Muscle of back (tissue), 3 donors: ENCODE measurements at regions not wholly inside any gene's neighbourhood (a gene's known extent, or its start where the extent isn't known, plus 50 kb on each side); places are given as distances from the start of the nearest gene placed in this dataset.
A peak's percentile ranks its signal among the peaks of the same experiment; 100 is the strongest.

Experiments
- DNase-seq, 3 donors: peaks; one replicate each; pipeline versions ENCODE4 v3.0.0 to v3.0.0-alpha.2; 2013

DNA sequence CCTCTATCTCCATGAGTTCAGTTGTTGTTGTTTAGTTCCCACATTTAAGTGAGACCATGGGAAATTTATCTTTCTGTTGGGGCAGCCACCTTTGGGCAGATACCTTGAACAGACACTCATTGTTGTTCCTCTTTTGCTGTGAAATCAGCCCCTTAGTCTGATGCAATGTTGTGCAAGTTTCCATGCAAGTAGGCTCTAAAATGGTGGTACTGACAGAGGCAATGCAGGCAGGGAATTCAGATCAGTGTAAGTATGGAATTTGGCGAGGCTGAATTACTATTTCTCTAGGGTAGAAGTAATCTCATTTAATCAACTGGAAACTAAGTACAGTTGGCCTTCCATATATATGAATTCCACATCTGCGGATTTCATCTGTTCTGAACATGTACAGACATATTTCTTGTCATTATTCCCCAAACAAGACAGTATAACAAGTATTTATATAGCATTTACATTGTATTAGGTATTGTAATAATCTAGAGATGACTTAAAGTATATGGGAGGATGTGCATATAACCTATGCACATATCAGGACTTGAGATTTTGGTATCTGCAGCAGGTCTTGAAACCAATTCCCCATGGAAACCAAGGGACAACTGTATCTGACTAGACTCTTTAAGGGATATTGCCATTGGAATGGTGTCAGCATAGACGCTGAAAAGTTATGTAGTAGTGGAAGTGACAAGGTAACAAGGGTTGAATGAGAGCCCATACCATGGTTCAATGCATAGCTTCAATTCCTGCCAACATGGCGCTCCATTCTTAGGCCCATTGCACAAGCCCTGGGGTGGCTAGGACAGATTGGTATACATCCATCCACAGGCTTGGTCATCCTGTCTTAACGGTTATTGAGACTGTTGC is 281.5 kb upstream of the HTR2A start:
- peak in 1 of 3 donors; percentile 25 for DNase-seq

DNA sequence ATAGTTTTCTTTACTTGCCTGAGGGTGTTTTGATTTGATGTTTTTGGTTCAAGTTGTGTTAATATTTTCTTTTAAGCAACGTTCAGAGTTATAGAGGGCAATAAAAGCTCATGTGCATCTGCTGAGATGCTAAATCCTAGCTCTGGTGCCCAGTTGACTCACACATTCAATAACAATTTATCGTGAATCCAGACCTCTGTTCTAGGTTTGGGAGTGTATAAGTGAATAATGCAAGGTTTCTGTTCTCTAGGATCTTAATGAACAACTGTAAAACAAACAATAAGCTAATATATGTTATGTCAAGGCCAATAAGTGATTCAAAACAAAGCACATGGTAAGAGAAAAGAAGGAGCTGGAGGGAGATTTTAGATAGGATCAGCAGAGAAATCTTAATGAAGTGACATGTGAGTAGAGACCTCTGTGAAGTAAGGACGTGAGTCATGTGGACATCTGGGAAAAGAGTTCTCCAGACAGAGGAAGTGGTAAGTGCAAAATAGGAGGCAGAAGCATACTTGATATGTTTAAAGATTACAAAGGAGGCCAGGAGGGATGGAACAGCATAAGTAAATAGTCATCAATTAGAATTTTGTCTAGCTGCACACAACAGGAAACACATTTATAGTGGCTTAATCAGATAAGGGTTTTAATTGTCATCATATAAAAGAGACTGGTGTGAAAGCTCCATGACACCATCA is 278.5 kb upstream of the HTR2A start:
- DNase-seq: peak in 1 of 3 donors; percentile 74

DNA sequence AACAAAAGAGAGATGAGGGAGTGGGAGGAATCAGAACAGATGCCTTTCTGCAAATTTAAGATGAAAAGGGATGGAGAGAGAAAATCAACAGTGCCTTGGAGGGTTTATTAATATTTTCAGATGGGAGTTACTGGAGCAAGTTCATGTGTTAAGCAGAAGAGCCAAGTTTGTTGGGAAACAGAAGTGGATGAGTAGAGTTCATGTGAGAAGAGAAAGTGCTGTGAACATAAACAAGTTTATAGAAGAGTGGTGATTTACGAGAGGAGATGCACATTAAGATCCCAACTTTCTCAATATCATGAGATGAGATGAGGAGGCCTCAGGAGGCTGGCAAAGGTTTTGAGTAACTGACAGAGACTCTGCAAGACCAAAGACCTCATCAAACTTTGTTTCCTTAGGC is 274.1 kb upstream of the HTR2A start:
- DNase-seq: peak in 1 of 3 donors; percentile 67

GRCh38 chr13:47168618-47169017 is 271.8 kb upstream of the HTR2A start:
- no peak for DNase-seq

DNA sequence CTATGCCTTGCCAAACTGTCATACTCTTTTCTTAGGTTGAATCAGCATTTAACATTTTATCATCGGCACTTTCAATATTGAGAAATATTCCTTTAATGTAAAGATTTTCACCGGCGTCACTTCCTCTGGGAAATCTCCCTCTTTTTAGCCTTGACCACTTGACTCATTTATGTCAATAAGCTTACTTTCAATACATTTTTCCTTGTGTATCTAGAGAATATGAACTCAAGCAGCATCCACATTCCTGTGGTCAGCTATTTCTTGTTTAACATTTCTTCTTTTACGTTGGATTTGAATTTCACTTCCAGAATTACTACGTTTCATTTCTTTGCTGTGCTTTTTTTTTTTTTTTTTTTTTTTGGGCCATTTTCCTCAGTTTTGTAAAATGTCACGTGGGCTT is 271.2 kb upstream of the HTR2A start:
- peak in 1 of 3 donors; percentile 59 for DNase-seq

GRCh38 chr13:47166336-47166735 is 269.5 kb upstream of the HTR2A start:
- DNase-seq: no peak

GRCh38 chr13:47159853-47160550 is 263.1 kb upstream of the HTR2A start:
- no peak for DNase-seq

- no peak for DNase-seq
Measured at GRCh38 chr13:47158593-47158992, 261.7 kb upstream of the HTR2A start.

GRCh38 chr13:47148543-47148942 is 251.7 kb upstream of the HTR2A start:
- no peak for DNase-seq

- DNase-seq: no peak
Measured at GRCh38 chr13:47147812-47148119, 250.9 kb upstream of the HTR2A start.

GRCh38 chr13:47146991-47147811 is 250.3 kb upstream of the HTR2A start:
- no peak for DNase-seq

DNA sequence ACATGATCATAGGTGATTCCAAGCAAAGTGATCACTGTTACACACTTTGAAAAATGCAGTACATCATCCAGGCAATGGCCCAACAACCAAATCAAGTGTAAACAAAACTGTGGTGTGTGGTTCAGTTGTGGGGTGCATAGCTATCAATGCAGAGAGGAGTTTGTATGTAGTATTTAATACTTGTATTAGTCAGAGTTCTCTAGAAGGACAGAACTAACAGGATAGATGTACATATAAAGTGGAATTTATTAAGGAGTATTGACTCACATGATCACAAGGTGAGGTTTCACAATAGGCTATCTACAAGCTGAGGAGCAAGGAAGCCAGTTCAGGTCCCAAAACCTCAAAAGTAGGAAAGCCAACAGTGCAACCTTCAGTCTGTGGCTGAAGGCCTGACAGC is 249.3 kb upstream of the HTR2A start:
- DNase-seq: no peak

DNA sequence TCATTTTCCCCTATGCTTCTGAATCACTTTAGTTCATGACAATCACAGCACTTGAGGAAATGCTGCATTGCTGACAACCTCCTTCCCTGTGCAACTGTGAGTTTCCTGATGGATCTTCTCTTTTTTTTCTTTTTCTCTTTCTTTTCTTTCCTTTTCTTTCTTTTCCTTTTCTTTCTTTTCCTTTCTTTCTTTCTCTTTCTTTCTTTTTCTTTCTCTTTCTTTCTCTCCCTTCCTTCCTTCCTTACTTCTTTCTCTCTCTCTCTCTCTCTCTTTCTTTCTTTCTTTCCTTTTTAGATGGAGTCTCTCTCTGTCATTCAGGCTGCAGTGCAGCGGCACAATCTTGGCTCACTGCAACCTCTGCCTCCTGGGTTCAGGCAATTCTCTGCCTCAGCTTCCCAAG is 247.9 kb upstream of the HTR2A start:
- DNase-seq: no peak

DNA sequence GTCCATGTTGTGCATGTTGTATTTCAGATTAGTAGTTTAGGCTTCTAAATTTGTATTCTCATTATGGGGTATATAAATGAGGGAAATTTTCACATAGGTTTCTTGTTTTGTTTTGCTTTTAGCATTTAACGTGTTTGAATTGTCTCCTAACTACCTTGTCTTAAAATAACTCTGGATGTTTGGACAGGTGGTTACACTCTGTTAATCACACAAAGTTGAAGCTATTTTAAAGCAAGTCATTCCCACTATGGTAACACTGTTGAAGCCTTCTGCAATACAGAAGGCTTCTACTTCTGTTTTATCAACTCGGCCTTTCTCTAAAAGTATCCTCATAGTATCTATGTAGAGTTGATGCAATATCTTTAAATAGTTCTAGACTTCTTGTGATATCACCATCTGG is 245.3 kb upstream of the HTR2A start:
- no peak for DNase-seq

DNA sequence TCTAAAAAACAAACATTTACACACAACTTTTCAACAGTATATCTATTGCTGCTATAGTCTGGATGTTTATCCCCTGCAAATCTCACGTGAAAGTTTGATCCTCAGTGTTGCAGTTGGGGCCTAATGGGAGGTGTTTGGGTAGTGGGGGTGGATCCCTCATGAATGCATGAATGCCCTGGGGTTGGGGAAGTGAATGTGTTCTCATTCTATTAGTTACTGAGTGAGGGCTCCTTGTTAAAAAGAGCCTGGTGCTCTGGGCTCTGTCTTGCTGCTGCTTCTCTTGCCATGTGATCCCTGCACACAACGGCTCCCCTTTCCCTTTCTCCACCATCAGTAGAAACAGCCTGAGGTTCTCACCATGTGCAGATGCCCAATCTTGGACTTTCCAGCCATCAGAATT is 242.7 kb upstream of the HTR2A start:
- DNase-seq: no peak

GRCh38 chr13:47136504-47136941 is 239.7 kb upstream of the HTR2A start:
- DNase-seq: no peak

DNA sequence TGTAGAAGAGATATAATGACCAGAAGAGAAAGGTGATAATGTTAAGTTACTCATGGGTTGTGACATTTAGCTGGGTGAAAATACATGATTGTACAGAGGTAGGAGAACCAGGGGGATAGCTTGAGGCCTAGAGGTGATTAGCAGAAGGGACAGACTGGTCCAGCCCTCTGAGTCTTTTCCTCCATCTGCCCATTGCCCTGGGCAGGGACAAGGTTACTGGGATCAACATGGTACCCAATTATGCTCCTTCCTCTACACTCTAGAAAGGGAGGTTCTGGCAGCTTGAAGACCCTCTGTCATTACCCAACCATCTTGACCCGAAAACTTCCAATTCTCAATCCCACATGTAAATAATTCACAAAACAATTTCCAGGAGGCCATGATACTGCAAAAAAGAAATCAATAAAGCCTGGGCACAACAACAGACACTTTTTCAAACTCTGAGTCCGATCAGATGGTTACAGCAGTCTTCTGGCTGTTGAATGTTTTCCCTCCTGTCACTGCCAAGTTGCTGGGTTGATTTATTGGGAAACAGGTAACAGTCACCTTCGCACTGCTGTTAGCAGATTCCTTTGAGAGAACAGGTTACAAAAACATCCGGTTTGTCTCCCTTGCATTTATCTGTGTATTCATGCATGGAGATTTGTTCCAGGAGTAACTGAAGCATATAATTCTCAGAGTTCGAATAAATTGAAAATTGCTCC is 239.1 kb upstream of the HTR2A start:
- no peak for DNase-seq

- DNase-seq: no peak
Measured at GRCh38 chr13:47134939-47135489, 238.2 kb upstream of the HTR2A start.

DNA sequence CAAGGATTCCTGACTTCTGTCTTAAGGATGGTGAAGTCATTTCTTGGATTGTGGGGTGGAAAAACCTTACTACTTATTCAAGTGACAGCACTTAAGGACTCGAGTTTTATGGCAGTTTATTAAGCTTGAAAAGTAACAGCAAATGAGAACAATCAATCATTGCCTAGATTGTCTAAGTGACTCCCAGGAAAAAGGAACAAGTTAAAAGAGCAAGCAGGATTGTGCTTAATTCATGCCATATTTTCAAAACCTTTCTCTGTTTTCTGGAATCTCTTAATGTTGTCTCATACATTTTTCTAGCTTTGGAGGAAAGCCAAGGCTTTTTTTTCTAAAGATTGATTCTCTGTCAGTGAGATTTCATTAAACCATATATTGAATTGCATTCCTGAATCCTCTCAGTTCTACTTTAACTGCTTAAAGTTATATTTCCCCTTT is 236.2 kb upstream of the HTR2A start:
- DNase-seq: peak; percentile 66 to 79 (median 76)

GRCh38 chr13:47129461-47129860 is 232.6 kb upstream of the HTR2A start:
- peak in 2 of 3 donors; percentile 7 to 42 for DNase-seq

- DNase-seq: no peak
Measured at GRCh38 chr13:47126432-47126831, 229.6 kb upstream of the HTR2A start.
